GM21381 (cell line): ENCODE measurements at regions not wholly inside any gene's neighbourhood (a gene's known extent, or its start where the extent isn't known, plus 50 kb on each side); places are given as distances from the start of the nearest gene placed in this dataset.

Experiments
- ATAC-seq: cut with Tn5 transposase; IDR thresholded peaks from one replicate; pipeline ENCODE4 v1.9.1; 2021; ENCODE audit warnings: mild to moderate bottlenecking, moderate library complexity; ENCODE audit not compliant: unreplicated experiment

GRCh38 chr5:74105126-74105780 is 479.3 kb downstream of the ARHGEF28 start:
- ATAC-seq, result no peak

- no peak for ATAC-seq
Measured at GRCh38 chr5:74103131-74104023, 477.4 kb downstream of the ARHGEF28 start.

GRCh38 chr5:74100268-74100665 is 474.3 kb downstream of the ARHGEF28 start:
- no peak for ATAC-seq

GRCh38 chr5:74099538-74100267 is 473.7 kb downstream of the ARHGEF28 start:
- ATAC-seq, result no peak

- no peak for ATAC-seq
Measured at GRCh38 chr5:74098941-74099340, 472.9 kb downstream of the ARHGEF28 start.

GRCh38 chr5:74098456-74098855 is 472.5 kb downstream of the ARHGEF28 start:
- no peak for ATAC-seq

- no peak for ATAC-seq
Measured at GRCh38 chr5:74096325-74096724, 470.3 kb downstream of the ARHGEF28 start.

GRCh38 chr5:74095871-74096270 is 469.9 kb downstream of the ARHGEF28 start:
- no peak for ATAC-seq

GRCh38 chr5:74094782-74095108 is 468.7 kb downstream of the ARHGEF28 start:
- no peak for ATAC-seq

GRCh38 chr5:74094096-74094781 is 468.2 kb downstream of the ARHGEF28 start:
- ATAC-seq, result no peak

- no peak for ATAC-seq
Measured at GRCh38 chr5:74093561-74093960, 467.6 kb downstream of the ARHGEF28 start.

- ATAC-seq, result no peak
Measured at GRCh38 chr5:74092766-74093165, 466.8 kb downstream of the ARHGEF28 start.

GRCh38 chr5:74085782-74086181 is 459.8 kb downstream of the ARHGEF28 start:
- no peak for ATAC-seq

GRCh38 chr5:74085186-74085585 is 459.2 kb downstream of the ARHGEF28 start:
- ATAC-seq, result no peak

- ATAC-seq, result no peak
Measured at GRCh38 chr5:74083096-74083791, 457.2 kb downstream of the ARHGEF28 start.

- no peak for ATAC-seq
Measured at GRCh38 chr5:74082512-74083055, 456.6 kb downstream of the ARHGEF28 start.

- ATAC-seq, result no peak
Measured at GRCh38 chr5:74081126-74081525, 455.1 kb downstream of the ARHGEF28 start.

GRCh38 chr5:74079971-74080556 is 454.1 kb downstream of the ARHGEF28 start:
- no peak for ATAC-seq

GRCh38 chr5:74075501-74076484 is 449.8 kb downstream of the ARHGEF28 start:
- no peak for ATAC-seq
